HG02870 (cell line): ENCODE measurements at regions not wholly inside any gene's neighbourhood (a gene's known extent, or its start where the extent isn't known, plus 50 kb on each side); places are given as distances from the start of the nearest gene placed in this dataset.

Experiments used
- ATAC-seq: cut with Tn5 transposase; IDR thresholded peaks from one replicate; pipeline ENCODE4 v1.9.1; 2021; ENCODE audit warnings: mild to moderate bottlenecking, moderate library complexity; ENCODE audit not compliant: unreplicated experiment

DNA sequence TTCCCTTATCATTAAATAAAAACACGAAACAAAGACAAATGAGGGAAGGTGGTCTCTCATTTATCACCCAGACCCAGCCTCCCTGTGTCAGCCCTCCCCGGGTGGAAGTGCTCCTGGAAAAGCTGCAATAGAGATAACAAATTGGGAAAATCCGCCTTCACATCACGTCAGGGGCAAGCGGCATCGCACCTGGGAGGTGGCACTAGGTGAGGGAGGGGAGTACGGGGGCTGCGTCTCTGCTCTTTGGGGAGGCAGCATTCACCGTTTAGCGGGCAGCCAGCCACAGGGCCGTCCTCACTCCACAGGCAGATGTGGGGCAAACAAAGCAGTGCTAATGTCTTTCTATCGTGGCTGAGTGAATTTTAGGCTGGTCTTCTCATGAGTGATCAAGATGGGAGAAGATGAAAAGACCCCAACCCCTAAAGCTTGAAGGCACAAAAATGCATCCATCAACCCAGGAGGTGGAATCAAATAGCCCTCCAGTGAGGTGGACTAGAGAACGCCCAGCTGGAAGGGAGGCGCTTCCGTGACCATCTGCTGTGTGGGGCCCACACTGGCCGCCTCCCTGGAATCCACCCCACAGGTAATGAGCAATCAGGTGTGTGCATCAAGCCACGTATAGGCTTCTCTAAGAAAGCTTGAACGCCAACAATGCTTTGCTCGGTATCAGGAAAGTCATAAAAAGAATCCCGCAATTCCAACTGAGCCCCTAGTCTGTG lies 629.5 kb downstream of the BRD1 start:
- ATAC-seq = no peak

DNA sequence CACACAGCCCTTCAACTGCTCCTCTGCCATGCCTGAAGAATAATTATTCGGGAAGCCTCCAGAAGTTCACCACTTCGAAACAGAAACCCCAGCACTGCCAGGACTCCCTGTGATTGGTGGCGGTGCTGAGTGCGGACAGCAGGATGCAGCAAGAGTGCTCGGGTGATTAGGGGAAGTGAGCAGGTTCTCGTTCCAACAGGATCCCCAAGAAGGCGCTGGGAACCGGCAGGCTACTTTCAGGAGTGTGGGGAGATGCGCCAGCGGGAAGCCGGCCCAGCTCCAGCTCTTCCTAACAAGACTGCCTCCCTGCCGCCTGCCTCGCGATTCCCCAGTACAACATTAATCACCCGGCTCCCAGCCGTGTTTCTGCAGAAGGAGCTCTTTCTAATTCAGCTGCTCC lies 630.2 kb downstream of the BRD1 start:
- ATAC-seq = no peak

DNA sequence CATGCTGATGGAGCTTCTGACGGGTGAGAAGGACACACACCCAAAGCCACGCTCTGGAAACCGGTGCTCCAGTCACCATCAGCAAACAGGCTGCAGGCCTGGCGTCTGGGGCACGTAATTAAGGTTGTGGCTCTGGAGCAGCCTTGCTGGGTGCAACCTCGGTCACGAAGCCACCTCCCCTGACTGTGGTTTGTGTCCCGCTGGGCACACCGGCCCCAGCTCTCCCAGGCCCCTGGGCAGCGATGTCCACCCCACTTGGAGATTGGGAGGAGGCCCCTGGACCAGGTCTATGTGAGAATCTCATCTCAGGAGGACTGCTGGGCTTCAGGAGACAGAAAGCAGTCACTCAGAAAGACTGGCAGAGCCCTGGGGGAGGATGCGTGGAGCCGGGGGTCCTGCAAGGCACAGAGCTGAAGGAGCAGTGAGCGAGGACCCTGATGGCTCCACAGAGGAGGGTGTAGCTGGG lies 631.6 kb downstream of the BRD1 start:
- ATAC-seq = no peak

DNA sequence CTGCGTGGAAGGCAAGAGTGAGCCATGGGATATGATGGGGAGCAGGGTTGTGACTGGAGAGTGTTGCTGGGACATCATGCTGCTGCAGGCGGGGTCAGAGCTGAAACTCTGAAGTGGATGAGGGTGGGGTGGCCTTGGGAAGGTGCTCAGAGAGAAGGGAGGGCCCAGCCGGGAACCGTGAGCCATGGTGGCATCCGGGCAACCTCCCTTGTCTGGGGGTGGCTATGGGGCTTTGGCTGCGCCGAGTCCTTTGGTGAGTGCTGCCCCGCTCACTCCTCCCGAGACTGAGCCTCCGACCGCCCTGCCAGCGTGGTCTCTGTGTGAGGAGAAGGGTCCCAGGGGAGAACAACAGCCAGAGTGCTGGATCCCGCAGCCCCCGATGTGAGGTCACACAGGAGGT lies 632.0 kb downstream of the BRD1 start:
- ATAC-seq = no peak

DNA sequence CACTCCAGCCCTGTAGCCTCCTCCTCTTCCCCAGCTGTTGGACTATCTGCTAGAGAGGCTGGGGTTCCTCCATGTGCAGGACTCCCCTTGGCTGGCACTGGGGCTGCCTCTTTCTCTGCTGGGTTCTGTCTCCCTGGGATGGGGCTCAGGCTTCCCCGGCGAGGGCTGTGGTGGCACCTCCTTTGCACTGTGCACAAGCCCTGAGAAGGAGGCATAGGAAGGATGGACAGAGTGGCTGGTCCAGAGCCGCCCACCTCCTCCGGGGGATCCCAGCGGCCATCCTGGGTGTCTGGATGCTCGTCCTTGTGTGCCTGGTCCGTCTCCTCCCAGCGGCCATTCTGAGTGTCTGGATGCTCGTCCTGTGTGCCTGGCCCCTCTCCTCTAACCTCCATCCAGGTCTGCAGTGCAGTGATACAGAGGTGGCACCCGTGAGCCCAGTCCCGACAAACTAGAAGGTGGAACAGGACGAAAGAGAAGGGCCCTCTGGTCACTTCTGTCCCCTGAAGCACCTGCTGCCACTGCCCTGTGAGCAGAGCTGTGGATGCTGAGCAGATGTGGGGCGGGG lies 633.7 kb downstream of the BRD1 start:
- ATAC-seq = no peak

DNA sequence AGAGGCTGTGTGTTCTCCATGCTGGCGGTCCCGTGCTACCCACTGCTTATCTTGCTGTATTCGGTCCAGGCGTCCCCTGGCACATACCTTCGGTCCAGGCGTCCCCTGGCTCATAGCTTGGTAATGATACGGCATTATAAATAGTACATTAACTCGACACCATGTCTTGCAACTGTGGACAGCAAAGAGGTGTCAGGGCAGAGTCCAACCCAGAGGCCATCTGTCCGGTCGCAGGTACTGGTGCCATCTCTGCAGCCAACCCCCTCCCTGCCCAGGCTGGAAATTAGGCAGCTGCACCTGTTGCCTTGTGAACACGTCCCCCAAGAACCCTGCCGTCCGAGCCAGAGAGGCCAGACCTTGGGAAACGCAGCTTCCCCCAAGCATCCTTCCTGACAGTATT lies 634.3 kb downstream of the BRD1 start:
- ATAC-seq = no peak

DNA sequence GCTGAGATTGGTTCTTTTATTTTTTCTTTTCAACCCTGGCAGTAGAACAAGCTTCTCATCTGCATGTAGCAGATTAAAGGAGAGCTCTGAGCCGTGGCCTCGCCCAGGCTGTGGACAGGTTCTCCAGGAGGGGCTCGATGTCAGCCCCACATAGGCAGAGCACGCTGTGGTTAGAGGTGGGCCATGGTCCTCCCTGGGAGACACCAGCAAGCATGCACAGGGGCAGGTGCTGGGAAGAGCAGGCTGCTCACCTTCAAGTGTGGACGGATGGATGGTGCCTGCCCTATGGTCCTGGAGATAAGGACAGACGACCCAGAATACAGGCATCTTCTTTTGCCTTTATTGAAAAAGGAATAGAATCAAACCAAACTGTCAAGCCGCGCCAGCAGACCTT lies 634.8 kb downstream of the BRD1 start:
- no peak for ATAC-seq

DNA sequence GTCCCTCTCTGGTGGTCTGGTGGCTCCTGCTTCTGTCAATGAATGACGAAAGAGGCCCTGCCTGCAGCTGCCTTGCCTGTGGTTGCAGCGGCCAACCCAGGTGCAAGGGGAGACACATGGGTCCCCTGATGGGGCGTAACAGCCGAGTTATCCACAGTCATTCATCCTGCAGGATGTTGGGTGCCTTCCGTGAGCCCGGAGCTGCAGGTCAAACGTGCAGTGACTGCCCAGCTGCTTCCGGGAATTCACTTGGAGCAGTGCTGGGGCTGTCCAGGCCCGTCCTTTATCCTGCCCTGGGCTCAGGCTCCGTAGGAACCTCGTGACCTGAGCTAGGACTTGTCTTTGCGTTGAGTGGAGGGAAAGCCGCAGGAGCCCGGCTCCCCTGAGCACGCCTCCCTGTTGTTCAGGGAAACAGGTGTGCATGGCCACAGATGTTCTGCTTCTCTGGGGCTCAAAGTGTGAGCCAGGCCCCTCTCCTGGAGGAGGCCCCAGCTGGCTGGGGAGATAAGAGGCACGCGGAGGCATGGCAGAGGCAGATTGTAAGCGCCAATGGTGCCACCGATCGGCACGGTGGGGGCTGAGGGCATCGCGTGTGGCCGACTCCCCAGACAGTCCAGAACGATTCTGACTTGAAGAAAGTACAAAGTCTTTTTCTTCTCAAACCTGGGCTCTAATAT lies 635.4 kb downstream of the BRD1 start:
- ATAC-seq = no peak

DNA sequence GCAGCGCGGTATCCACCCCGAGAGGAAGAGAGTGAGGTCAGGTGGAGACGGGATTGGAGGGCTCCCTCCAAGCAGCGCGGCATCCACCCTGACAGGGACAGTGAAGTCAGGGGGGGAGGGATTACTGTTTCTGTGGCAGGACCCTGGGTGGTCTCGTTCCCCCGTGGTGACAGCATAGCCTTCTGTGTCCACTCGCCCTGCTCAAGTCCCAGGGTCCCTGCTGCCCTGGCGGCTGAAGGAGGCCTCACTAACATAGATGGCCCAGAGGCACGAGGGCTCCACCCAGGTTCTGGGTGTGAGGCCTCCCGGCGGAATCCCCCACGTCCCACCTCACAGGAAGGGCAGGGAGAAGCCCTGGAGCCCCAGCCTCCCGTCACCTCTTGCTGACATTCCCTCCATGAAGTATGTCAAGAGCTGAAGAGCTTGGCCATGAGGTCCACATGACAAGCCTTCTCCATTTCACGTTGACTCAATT lies 636.1 kb downstream of the BRD1 start:
- ATAC-seq = no peak

DNA sequence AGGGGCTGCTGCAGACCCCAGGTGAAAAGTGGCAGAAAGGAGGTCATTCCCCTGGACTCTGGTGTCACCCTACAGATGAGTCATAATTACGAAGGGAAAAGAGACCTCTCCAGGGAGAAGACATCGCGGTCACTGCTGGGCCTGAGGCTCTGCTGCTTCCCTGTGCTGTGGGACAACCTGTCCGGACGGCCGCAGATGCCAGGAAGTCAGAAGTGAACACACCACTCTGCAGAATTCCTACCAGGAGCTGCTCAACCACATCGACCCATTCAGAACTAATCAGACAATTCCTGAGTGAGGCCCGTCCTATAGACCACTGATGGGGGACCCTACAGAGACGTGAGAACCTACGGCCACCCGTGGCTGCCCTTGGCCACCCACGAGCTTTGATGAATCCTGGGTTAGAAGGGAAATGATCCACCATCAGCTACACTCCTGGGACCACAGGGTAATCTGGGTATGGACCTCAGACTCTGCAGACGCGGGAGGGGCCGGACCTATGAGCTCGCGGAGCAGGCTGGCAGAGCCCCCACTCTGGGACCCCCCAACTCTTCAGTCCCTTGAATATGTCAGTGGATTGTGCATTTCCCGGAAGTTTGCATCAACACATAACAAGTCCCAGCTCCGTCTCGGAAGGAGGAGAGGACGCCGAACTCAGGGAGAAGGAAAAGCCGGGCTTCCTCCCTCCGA lies 636.7 kb downstream of the BRD1 start:
- no peak for ATAC-seq

DNA sequence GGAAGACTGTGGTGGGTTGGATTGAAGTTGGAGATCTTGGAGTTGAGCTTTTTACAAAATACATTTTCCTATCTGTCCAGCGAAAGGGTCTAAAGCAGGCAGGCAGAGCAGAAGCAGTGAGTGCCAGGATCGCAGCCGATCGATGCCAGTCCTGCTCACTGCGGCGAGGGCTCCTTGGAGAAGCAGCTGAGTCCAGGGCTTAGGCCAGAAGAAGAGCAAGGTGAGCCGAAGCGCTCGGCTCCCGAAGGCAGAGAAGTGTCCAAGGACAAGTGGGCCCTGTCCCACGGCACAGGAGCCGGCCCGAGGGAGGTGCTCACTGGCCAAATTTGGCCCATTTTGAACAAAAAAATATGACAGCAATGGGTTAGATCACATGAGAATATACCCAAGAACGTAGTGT lies 637.8 kb downstream of the BRD1 start:
- ATAC-seq = no peak

DNA sequence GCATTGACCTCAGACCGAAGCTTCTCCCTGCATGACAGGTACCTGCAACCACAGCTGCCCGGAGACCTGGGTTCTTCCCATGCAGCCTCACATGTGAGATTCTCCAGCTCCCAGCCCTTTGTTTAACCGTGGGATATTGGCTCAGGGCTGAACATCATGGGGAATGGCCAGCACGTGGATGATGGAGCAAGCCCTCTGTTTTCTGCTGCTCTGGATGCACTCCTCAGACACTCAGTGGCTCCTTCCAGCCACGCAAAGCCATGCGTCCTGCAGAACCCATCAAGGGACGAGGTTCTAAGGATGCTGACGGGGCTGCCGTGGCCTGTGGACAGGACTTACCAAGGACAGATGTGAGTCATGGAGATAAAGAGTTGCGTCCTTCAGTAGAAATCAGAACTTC lies 639.1 kb downstream of the BRD1 start:
- ATAC-seq = no peak

DNA sequence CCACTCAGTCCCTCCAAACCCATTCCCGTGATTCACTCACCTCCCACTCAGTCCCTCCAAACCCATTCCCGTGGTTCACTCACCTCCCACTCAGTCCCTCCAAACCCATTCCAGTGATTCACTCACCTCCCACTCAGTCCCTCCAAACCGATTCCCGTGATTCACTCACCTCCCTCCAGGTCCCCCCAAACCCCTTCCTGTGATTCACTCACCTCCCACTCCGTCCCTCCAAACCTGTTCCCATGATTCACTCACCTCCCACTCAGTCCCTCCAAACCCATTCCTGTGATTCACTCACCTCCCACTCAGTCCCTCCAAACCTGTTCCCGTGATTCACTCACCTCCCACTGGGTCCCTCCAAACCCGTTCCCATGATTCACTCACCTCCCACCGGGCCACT lies 639.6 kb downstream of the BRD1 start:
- ATAC-seq = no peak

DNA sequence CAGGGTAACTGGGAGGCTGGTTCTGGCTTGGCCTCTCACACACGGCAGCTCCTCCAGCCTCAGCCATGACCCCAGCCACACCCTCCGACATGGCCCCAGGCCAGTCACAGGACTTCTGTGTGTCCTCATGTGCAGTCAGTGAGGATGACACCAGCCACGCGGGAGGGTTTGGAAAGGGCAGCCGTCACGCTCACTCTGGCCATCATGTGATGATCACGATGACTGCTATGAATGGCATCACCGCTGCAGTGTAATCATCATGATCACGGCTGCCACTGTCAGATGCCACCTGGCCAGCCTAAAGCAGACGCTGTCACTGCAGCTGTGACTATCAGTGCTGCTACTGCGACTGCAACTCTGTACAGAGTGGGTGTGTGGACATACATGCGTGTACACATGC lies 640.9 kb downstream of the BRD1 start:
- ATAC-seq = no peak

DNA sequence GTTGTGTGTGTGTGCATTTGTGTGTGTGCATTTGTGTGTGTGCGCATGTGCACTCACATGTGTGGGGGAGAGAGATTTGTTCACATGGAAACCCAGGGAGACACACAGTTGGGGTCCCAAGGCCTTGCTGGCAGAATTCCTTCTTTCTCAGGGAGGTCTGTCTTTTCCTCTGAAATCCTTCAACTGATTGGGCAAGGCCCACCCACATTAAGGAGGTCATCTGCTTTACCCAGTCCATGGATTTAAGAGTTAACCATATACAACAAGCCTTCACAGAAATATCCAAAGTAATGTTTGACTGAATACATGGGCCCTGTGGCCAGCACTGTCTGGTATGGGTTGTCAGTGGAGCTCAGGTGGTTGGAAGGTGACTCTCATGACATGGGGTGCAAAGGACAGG lies 641.4 kb downstream of the BRD1 start:
- no peak for ATAC-seq

DNA sequence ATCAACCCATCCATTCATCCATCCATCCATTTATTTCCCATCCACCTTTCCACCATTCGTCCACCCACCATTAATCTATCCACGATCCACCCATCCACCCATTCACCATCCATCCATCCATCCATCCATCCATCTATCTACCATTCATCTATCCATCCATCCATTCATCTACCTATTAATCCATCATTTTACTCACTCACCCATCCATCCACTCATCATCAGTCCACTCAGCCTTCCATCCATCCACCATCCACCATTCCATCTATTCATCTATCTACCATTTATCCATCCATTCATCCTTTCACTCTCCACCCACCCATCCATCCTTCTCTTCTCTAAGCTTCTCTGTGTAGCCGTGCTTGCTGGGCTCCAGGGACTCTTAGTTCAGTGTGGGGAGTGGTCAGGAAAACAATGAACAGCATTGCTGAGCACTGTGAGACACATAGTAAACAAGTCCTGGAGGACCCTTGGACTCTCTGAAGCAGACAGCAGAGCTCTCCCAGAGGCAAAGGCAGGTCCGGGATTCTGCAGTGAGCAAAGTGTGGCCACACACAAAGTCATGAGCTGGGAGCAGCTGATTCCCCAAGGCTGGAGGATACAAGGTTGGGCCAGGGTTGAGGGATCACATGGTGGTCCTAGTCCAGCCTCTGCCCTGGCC lies 642.2 kb downstream of the BRD1 start:
- ATAC-seq = no peak

DNA sequence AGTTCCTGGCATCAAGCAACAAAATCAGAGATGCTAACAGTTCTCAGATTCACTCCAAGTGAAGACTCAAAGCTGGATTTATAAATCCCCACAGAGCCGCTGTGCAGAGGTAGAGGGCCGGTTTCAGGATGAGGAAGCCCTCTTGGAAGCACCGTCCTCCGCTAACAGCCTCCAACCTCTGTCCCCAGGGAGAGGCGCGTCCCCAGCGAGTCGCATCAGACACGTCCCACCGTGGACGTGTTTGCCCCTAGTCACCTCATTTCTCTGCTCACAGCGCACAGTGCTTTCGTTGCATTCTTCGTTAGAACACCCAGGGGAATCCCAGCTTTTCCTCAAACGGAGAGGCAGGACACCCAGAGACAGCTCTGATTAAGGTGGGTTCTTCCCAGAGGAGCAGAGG lies 642.9 kb downstream of the BRD1 start:
- ATAC-seq = no peak

DNA sequence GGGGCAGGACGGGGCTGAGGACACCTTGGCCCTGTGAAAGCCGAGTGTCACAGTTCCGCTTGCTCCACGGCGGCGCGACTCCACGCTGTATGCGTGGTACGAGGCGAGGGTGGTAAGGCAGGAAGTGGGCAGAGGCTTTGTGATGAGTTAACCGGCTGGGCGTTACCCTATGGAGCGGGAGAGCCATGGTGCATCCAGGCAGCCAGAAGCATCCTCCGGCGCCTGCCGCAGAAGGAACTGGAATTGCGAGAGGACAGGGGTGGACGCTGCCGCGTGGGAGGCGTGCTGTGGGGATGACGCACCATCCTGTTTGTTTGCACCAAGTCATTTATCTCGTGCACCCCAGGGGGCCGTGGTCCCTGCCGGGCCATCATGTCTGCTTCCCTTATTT lies 643.9 kb downstream of the BRD1 start:
- no peak for ATAC-seq

DNA sequence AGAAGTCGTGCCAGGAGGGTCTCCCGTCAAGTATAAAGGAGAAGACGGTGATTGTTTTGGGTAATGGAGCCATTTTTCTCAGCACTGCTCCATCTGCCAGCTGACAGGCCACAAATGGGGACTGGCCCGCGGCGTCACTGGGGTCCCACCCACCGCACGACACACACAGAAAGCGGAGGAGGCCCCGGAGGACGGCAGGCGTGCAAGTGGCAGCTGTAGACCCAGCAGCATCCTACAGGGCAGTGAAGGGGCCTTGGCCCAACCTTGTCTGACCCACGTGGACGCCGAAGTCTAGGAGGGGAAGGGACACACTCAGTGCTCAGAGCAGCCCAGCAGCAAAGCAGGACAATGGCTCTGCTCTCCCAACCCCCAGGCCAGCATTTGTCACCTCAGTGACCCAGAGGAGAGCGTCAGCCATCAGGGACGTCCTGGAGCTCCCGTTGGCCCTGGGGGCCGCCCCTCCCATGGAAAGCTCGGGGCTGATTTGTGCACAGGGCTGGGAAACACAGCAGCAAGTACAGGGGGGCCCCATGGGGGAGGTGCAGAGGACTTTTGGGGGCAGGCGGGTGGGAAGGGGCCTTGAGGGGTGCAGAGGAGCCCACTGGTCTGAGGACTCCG lies 644.4 kb downstream of the BRD1 start:
- ATAC-seq = no peak

DNA sequence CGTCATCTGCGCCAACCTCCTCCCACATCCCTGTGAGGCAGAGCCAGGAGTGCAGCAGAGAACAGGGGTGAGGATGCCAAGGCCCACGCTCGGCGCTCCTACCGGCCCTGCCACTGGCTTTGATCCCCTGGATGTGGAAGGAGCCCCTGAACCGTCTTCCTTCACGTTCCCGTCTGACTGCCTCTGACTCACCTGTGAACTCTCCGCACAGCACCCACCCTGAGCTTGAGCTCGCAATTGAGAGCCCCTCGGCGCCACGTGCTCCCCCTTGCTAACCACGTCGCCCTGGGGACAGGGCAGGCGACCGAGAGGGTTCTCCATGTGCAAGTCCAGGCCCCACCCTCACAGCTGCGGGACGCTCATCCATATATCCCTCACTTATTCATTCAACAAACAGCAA lies 645.3 kb downstream of the BRD1 start:
- ATAC-seq = no peak

DNA sequence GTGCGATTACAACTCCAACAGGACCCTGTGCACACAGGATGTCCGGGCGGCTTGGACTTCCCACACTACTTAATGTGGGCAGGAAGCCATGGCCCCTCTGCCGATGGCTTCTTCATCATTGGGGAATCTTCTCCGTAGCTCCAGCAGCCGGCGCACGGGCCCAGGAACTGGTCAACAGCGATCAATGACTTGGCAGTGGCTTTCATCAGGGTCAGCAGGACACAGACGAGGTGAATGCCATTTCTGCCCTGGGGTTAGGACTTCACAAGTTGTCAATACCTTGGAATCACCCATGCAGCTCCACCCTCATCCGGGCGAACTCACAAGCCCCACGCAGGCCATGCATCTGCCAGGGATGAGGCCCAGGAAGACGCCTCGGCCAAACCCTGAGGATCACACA lies 645.7 kb downstream of the BRD1 start:
- ATAC-seq = no peak
